OCI-LY7 (cell line): ENCODE measurements at regions not wholly inside any gene's neighbourhood (a gene's known extent, or its start where the extent isn't known, plus 50 kb on each side); places are given as distances from the start of the nearest gene placed in this dataset.

ENCODE experiments used
- EZH2phosphoT487 ChIP-seq: fragments of 200-600 bp; sonication (generic); IDR thresholded peaks from 2 replicates; pipeline ENCODE4 v1.6.1; 2018; ENCODE audit warnings: low read depth, borderline replicate concordance, mild to moderate bottlenecking, mixed run types, antibody characterized with exemption, low read length, moderate library complexity, mixed read lengths
- TF ChIP-seq, protein P1 (sequence below): fragments of 200-600 bp; sonication (generic); conservative IDR thresholded peaks from 2 replicates; pipeline ENCODE4 v1.5.1; 2014; ENCODE audit warnings: mild to moderate bottlenecking, antibody characterized with exemption, low read length, moderate library complexity, mixed read lengths

DNA sequence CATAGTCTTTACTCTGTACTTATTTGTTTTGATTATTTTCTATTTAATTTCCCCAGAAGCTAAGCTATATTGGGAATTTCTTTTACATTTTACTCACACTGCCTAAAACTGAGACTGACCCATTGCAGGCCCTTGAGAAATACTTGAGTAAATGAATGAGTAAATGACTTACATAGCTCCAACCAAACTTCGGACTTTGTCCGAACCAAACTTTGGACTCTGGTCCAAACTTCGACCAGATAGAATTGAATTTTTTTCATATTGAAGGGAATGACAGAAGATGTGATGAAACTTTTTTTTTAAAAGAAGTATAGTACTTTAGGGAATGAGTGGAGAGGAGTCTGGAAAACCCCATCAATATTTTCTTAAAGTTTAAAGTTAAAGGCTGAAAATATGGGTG, 75.6 kb upstream of the MYRIP start:
- TF ChIP-seq, protein P1, sequence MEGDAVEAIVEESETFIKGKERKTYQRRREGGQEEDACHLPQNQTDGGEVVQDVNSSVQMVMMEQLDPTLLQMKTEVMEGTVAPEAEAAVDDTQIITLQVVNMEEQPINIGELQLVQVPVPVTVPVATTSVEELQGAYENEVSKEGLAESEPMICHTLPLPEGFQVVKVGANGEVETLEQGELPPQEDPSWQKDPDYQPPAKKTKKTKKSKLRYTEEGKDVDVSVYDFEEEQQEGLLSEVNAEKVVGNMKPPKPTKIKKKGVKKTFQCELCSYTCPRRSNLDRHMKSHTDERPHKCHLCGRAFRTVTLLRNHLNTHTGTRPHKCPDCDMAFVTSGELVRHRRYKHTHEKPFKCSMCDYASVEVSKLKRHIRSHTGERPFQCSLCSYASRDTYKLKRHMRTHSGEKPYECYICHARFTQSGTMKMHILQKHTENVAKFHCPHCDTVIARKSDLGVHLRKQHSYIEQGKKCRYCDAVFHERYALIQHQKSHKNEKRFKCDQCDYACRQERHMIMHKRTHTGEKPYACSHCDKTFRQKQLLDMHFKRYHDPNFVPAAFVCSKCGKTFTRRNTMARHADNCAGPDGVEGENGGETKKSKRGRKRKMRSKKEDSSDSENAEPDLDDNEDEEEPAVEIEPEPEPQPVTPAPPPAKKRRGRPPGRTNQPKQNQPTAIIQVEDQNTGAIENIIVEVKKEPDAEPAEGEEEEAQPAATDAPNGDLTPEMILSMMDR = no peak
- TF ChIP-seq EZH2phosphoT487 = no peak
